SK-N-SH (cell line): ENCODE measurements at regions not wholly inside any gene's neighbourhood (a gene's known extent, or its start where the extent isn't known, plus 50 kb on each side); places are given as distances from the start of the nearest gene placed in this dataset.

Experiments used
- CTCF ChIP-seq: fragments of 200-600 bp; sonication (generic); IDR thresholded peaks from 2 replicates; pipeline ENCODE4 v1.6.1; 2017; ENCODE audit warnings: antibody characterized with exemption, mild to moderate bottlenecking, moderate library complexity
- EZH2phosphoT487 ChIP-seq: fragments of 200-600 bp; sonication (generic); IDR thresholded peaks from 2 replicates; pipeline ENCODE4 v1.6.1; 2017; ENCODE audit warnings: low read depth, mixed run types, mild to moderate bottlenecking, antibody characterized with exemption, moderate library complexity, borderline replicate concordance
- JUND ChIP-seq: IDR thresholded peaks from 2 replicates; pipeline ENCODE4 v1.4.0; 2012
- RFX5 ChIP-seq: IDR thresholded peaks from 2 replicates; pipeline ENCODE4 v1.6.1; 2012; ENCODE audit warnings: mild to moderate bottlenecking, improper control_type of control experiment, low read length
- USF1 ChIP-seq: IDR thresholded peaks from 2 replicates; pipeline ENCODE4 v1.4.0; 2012; ENCODE audit warnings: low read depth, borderline replicate concordance

- no peak for TF ChIP-seq EZH2phosphoT487
- TF ChIP-seq JUND, result no peak
- no peak for TF ChIP-seq CTCF
- no peak for TF ChIP-seq RFX5
- TF ChIP-seq USF1, result no peak
These were observed 812.5 kb upstream of the CHAC2 start for GRCh38 chr2:52955079-52955478.
